GM10248 (cell line): ENCODE measurements at regions not wholly inside any gene's neighbourhood (a gene's known extent, or its start where the extent isn't known, plus 50 kb on each side); places are given as distances from the start of the nearest gene placed in this dataset.

Experiments
- CTCF ChIA-PET: fragments of 300-600 bp; sonication (Branson Sonifier 250); formaldehyde crosslinking; extraction: SDS; loops from one replicate; lab custom pipeline; 2021; ENCODE audit warnings: antibody characterized with exemption; lab: Yijun Ruan, JAX
- POLR2A ChIA-PET: fragments of 350-650 bp; sonication (Branson Sonifier 250); formaldehyde crosslinking; extraction: SDS; loops from one replicate; lab custom pipeline; 2020; ENCODE audit warnings: antibody characterized with exemption; lab: Yijun Ruan, JAX
- DNase-seq: peaks from one replicate; pipeline ENCODE4 v3.0.0; 2012; ENCODE audit errors: extremely low spot score
- CTCF ChIP-seq: IDR thresholded peaks from 2 replicates; pipeline ENCODE4 v1.5.1; 2012; ENCODE audit warnings: mild to moderate bottlenecking, low read depth; ENCODE audit errors: extremely low read depth, missing control alignments, control extremely low read depth

GRCh38 chr22:49525801-49526535 lies 301.7 kb downstream of the BRD1 start:
- no peak for TF ChIP-seq CTCF
- POLR2A ChIA-PET: no interaction called here
- DNase-seq: no peak
- CTCF ChIA-PET: no interaction called here

- POLR2A ChIA-PET: no interaction called here
- CTCF ChIA-PET: no interaction called here
- no peak for TF ChIP-seq CTCF
- DNase-seq: no peak
Measured at GRCh38 chr22:49525360-49525759, 302.3 kb downstream of the BRD1 start.

GRCh38 chr22:49524362-49524761 lies 303.3 kb downstream of the BRD1 start:
- ChIA-PET CTCF (interaction anchor here (1.2 kb wide), 1 partner anchor 23 kb away, joined by 3 read pairs; no protein-coding TSS in a partner anchor), POLR2A (no interaction called here)
- DNase-seq: no peak
- TF ChIP-seq CTCF: no peak

- TF ChIP-seq CTCF: no peak
- ChIA-PET POLR2A (no interaction called here), CTCF (interaction anchor here (0.7 to 1.2 kb wide), 2 partner anchors 17 to 24 kb away, joined by 3 read pairs; no protein-coding TSS in a partner anchor)
- no peak for DNase-seq
Measured at GRCh38 chr22:49523374-49524008, 304.2 kb downstream of the BRD1 start.

GRCh38 chr22:49522582-49523373 lies 304.9 kb downstream of the BRD1 start:
- ChIA-PET POLR2A (no interaction called here), CTCF (interaction anchor here (0.7 kb wide), 1 partner anchor 17 kb away, joined by 3 read pairs; no protein-coding TSS in a partner anchor)
- TF ChIP-seq CTCF: no peak
- no peak for DNase-seq

- TF ChIP-seq CTCF: no peak
- no peak for DNase-seq
- CTCF ChIA-PET: no interaction called here
- POLR2A ChIA-PET: no interaction called here
Measured at GRCh38 chr22:49521787-49522224, 305.9 kb downstream of the BRD1 start.
